Uterus (tissue), 3 donors: ENCODE measurements at regions not wholly inside any gene's neighbourhood (a gene's known extent, or its start where the extent isn't known, plus 50 kb on each side); places are given as distances from the start of the nearest gene placed in this dataset.

Source experiments
- DNase-seq, 2 donors: peaks; one replicate each; pipeline ENCODE4 v3.0.0-alpha.2; 2019 to 2020
- H3K27ac ChIP-seq, 2 donors: fragments of 200-600 bp; sonication (generic); 1 replicate in 1 of 2; 2 replicates in 1 of 2; pipeline ENCODE4 v1.5.1; 2016 to 2018
- H3K27me3 ChIP-seq, 2 donors: fragments of 200-600 bp; sonication (generic); one replicate each; pipeline ENCODE4 v1.5.1; 2018 to 2019; ENCODE audit warnings: control low read depth in 1 of 2
- H3K36me3 ChIP-seq, 2 donors: fragments of 200-600 bp; sonication (generic); one replicate each; pipeline ENCODE4 v1.5.1; 2019; ENCODE audit warnings: control low read depth in 1 of 2
- H3K4me1 ChIP-seq, 2 donors: fragments of 200-600 bp; sonication (generic); one replicate each; pipeline ENCODE4 v1.5.1; 2018 to 2019; ENCODE audit warnings: control low read depth in 1 of 2
- H3K4me3 ChIP-seq, 2 donors: fragments of 200-600 bp; sonication (generic); 1 replicate in 1 of 2; 2 replicates in 1 of 2; pipeline ENCODE4 v1.5.1; 2018 to 2019; ENCODE audit warnings: mild to moderate bottlenecking in 1 of 2
- H3K9me3 ChIP-seq, 2 donors: fragments of 200-600 bp; sonication (generic); one replicate each; pipeline ENCODE4 v1.5.1; 2019; ENCODE audit warnings: control low read depth in 1 of 2
- POLR2A ChIP-seq, 2 donors: fragments of 450-650 bp; IDR thresholded peaks; one replicate each; pipeline ENCODE4 v1.6.1; 2016; ENCODE audit warnings: antibody characterized with exemption in 2 of 2, mild to moderate bottlenecking in 1 of 2, moderate library complexity in 1 of 2
- intact Hi-C: fragments of 100-400 bp; cut with DNase I; formaldehyde crosslinking; loops from one replicate; pipeline ENCODE4 v1.15.1; 2023; ENCODE audit warnings: low total_unique reads
- TF ChIP-seq, protein P1 (sequence below), 4 experiments: fragments of 200-600 bp in 2 of 4; fragments of 450-650 bp in 2 of 4; sonication (generic) in 2 of 4; IDR thresholded peaks; one replicate each; pipeline ENCODE4 v1.5.1; 2016 to 2019; ENCODE audit warnings: antibody characterized with exemption in 4 of 4, mild to moderate bottlenecking in 2 of 4, moderate library complexity in 1 of 4
- donor health status: DM: yes; HTN: yes; CAD: no.

DNA sequence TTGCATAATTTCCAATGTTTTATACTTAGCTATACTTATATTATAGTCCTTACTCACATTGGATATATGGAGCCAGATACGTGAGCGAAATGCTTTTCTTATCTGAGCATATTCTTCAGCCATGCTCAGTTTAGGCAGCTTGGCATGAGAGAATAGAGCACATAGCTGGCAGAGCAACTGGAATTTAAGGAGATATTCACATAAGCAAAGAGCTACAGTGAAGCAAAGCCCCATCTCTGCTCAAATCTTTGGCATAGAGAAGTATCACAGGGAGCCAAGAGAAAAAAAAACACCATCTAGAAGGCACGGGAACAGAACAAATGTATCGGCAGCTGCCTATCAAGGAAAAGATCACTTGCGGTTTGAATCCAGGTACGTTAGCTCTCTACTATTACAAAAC, 734.2 kb upstream of the KIF2B start:
- DNase-seq, result no peak
- Histone ChIP-seq H3K27ac (no peak overlapping the region), H3K4me1 (no peaks in the 10 kb centered on the region), H3K9me3 (no peaks in the 10 kb centered on the region), H3K4me3 (no peak overlapping the region), H3K36me3 (no peaks in the 10 kb centered on the region), H3K27me3 (no peaks in the 10 kb centered on the region)
- TF ChIP-seq, protein P1, sequence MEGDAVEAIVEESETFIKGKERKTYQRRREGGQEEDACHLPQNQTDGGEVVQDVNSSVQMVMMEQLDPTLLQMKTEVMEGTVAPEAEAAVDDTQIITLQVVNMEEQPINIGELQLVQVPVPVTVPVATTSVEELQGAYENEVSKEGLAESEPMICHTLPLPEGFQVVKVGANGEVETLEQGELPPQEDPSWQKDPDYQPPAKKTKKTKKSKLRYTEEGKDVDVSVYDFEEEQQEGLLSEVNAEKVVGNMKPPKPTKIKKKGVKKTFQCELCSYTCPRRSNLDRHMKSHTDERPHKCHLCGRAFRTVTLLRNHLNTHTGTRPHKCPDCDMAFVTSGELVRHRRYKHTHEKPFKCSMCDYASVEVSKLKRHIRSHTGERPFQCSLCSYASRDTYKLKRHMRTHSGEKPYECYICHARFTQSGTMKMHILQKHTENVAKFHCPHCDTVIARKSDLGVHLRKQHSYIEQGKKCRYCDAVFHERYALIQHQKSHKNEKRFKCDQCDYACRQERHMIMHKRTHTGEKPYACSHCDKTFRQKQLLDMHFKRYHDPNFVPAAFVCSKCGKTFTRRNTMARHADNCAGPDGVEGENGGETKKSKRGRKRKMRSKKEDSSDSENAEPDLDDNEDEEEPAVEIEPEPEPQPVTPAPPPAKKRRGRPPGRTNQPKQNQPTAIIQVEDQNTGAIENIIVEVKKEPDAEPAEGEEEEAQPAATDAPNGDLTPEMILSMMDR (IDR thresholded peaks at IDR 0.05), result no peak
- intact Hi-C loops, result no loop called here

DNA sequence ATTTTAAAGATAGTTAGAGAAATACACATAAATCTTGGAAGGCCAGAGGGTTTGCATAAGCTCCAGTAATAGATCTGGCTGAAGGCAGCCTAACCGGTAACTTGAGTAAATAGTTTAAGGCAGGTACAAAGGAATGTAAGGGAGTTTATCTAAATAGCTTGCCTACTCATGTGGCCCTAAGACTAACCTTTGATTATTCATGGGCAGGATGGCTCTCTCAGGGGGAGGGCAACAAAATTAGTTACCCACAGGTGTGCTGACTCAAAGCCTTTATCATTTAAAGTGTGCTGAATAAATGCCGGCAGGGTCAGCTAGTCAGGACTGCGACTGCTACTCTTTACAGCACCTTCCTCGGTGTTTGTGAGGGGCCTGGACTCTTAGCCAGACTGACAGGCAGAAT, 761.3 kb upstream of the KIF2B start:
- Histone ChIP-seq H3K4me3 (no peak overlapping the region), H3K27me3 (no peaks in the 10 kb centered on the region), H3K4me1 (no peaks in the 10 kb centered on the region), H3K27ac (no peak overlapping the region), H3K9me3 (no peaks in the 10 kb centered on the region), H3K36me3 (no peaks in the 10 kb centered on the region)
- DNase-seq, result no peak
- TF ChIP-seq, protein P1 (IDR thresholded peaks at IDR 0.05), result no peak
- intact Hi-C loops, result no loop called here

DNA sequence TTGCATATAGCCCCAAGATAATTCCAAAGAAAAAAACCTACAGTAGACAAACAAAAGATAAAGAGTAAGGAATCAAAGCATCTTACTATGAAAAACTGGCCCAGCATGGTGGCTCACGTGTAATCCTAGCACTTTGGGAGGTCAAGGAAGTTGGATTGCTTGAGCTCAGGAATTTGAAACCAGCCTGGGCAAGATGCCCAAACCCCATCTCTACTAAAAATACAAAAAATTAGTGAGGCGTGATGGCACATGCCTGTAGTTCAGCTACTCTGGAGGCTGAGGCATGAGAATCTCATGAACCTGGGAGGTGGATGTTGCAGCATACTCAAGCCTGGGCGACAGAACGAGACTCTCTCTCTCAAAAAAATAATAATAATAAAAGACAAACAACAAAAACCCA, 764.7 kb upstream of the KIF2B start:
- no peaks in the 10 kb centered on the region for H3K4me1 ChIP-seq
- intact Hi-C loops, result no loop called here
- no peak overlapping the region for H3K27ac ChIP-seq
- H3K36me3 ChIP-seq, result no peaks in the 10 kb centered on the region
- no peak overlapping the region for H3K4me3 ChIP-seq
- no peak for TF ChIP-seq POLR2A (IDR thresholded peaks at IDR 0.05)
- TF ChIP-seq, protein P1 (IDR thresholded peaks at IDR 0.05), result no peak
- no peaks in the 10 kb centered on the region for H3K27me3 ChIP-seq
- H3K9me3 ChIP-seq, result no peaks in the 10 kb centered on the region
- DNase-seq, result no peak

DNA sequence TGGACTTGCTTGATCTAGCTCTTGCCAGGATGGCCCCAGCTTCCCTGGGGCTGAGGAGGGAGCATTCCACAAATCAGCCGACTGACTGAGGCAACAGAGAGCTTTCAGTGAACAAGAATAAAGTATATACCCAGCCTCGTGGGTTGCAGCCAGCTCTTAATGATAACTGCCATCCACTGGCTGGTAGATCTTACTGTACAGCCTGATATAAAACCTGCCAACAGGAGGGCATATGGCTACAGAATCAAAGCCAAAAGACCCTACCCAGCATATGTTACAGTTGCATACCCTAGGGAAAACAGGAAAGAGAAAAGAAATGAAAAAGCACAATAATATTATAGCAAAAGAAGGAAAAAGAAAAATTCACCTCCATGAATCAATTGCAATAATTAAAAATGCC, 775.9 kb upstream of the KIF2B start:
- TF ChIP-seq, protein P1 (IDR thresholded peaks at IDR 0.05), result no peak
- TF ChIP-seq POLR2A (IDR thresholded peaks at IDR 0.05), result no peak
- Histone ChIP-seq H3K4me3 (no peak overlapping the region), H3K4me1 (no peaks in the 10 kb centered on the region), H3K9me3 (no peaks in the 10 kb centered on the region), H3K27ac (no peak overlapping the region), H3K27me3 (no peaks in the 10 kb centered on the region), H3K36me3 (no peaks in the 10 kb centered on the region)
- intact Hi-C loops, result no loop called here
- DNase-seq, result no peak

DNA sequence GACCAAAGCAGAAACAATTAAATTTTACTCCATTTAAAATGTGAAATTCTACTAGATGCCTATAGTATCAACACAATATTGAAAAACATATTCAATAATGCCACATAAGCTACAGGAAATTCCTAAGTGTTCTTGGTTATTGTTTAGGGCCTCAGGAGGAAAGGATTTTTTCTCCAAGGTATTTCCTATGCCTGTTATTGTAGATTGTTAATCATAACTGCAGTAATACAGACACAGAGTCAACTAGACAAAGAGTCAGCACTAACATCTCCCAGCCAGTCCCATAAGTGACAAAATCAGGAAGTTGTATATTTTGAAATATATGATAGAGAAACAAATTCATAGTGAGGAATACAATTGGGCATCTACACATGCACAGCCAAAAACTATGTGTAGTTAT, 782.7 kb upstream of the KIF2B start:
- Histone ChIP-seq H3K36me3 (no peaks in the 10 kb centered on the region), H3K4me1 (no peaks in the 10 kb centered on the region), H3K27ac (no peak overlapping the region), H3K9me3 (no peaks in the 10 kb centered on the region), H3K27me3 (peaks cover 0 to 3% of the 10 kb centered on the region in 2 donors), H3K4me3 (no peak overlapping the region)
- TF ChIP-seq POLR2A (IDR thresholded peaks at IDR 0.05), result no peak
- TF ChIP-seq, protein P1 (IDR thresholded peaks at IDR 0.05), result no peak
- no peak for DNase-seq
- intact Hi-C loops, result no loop called here
